Natural killer cell (primary cell): ENCODE measurements at regions not wholly inside any gene's neighbourhood (a gene's known extent, or its start where the extent isn't known, plus 50 kb on each side); places are given as distances from the start of the nearest gene placed in this dataset.

Experiments used
- ATAC-seq, 3 donors: fragments of 150-1000 bp in 2 of 3; fragments of 200-7000 bp in 1 of 3; cut with Tn5 transposase; 1 replicate in 1 of 3; 2 replicates in 2 of 3; pipeline ENCODE4 v1.10.0; 2021; ENCODE audit warnings: mild to moderate bottlenecking in 2 of 3, moderate library complexity in 2 of 3
- DNase-seq, 2 donors: peaks; one replicate each; pipeline versions ENCODE4 v3.0.0 to v3.0.0-alpha.2; 2013 to 2021; ENCODE audit warnings: mixed read lengths in 1 of 2
- H3K27ac ChIP-seq: one replicate; pipeline ENCODE4 v1.5.1; 2013; ENCODE audit warnings: mild to moderate bottlenecking, low read length
- H3K27me3 ChIP-seq: one replicate; pipeline ENCODE4 v1.6.1; 2013; ENCODE audit warnings: low read length; ENCODE audit not compliant: control insufficient read depth, insufficient read depth
- H3K36me3 ChIP-seq: one replicate; pipeline ENCODE4 v1.6.1; 2013; ENCODE audit warnings: low read length; ENCODE audit not compliant: control insufficient read depth, insufficient read depth
- H3K4me1 ChIP-seq: one replicate; pipeline ENCODE4 v1.6.1; 2013; ENCODE audit warnings: low read length; ENCODE audit not compliant: control insufficient read depth, insufficient read depth
- H3K4me3 ChIP-seq: one replicate; pipeline ENCODE4 v1.5.1; 2013; ENCODE audit warnings: low read length
- H3K9me3 ChIP-seq: one replicate; pipeline ENCODE4 v1.6.1; 2013; ENCODE audit warnings: low read length; ENCODE audit not compliant: control insufficient read depth, insufficient read depth
- H3K27ac Mint-ChIP-seq, 2 donors: one replicate each; pipeline ENCODE4 v1.8.0; 2022; ENCODE audit warnings: mild to moderate bottlenecking in 2 of 2, mixed read lengths in 2 of 2, moderate library complexity in 1 of 2
- H3K27me3 Mint-ChIP-seq, 2 donors: one replicate each; pipeline ENCODE4 v1.8.0; 2022; ENCODE audit warnings: low read depth in 2 of 2, mixed read lengths in 2 of 2
- H3K36me3 Mint-ChIP-seq: one replicate; pipeline ENCODE4 v1.8.0; 2022; ENCODE audit warnings: mixed read lengths
- H3K4me1 Mint-ChIP-seq, 2 donors: one replicate each; pipeline ENCODE4 v1.8.0; 2022; ENCODE audit warnings: mixed read lengths in 2 of 2
- H3K4me3 Mint-ChIP-seq: one replicate; pipeline ENCODE4 v1.8.0; 2022; ENCODE audit warnings: mild to moderate bottlenecking, moderate library complexity, mixed read lengths
- H3K9me3 Mint-ChIP-seq, 2 donors: one replicate each; pipeline ENCODE4 v1.8.0; 2022; ENCODE audit warnings: mixed read lengths in 2 of 2
- CTCF ChIP-seq: fragments of 200-600 bp; IDR thresholded peaks from one replicate; pipeline ENCODE4 v1.8.0; 2022; ENCODE audit warnings: antibody characterized with exemption
- WGBS: methylation state at CpG from one replicate; pipeline ENCODE4 v1.1.7; 2013; ENCODE audit warnings: missing lambda C conversion rate; ENCODE audit not compliant: insufficient coverage; 5-methylcytosine and 5-hydroxymethylcytosine counted together
- intact Hi-C: fragments of 100-400 bp; cut with micrococcal nuclease; formaldehyde crosslinking; loops from one replicate; pipeline ENCODE4 v1.14.2; 2022

- no peaks in the 10 kb centered on the region for H3K36me3 Mint-ChIP-seq
- H3K27ac ChIP-seq = no peak overlapping the region
- peaks cover 0 to 3% of the 10 kb centered on the region in 2 donors for H3K27me3 Mint-ChIP-seq
- no peak overlapping the region for H3K27ac Mint-ChIP-seq
- no peak for ATAC-seq
- H3K4me1 ChIP-seq = no peaks in the 10 kb centered on the region
- TF ChIP-seq CTCF = no peak
- no peaks in the 10 kb centered on the region for H3K4me1 Mint-ChIP-seq
- H3K4me3 Mint-ChIP-seq = no peak overlapping the region
- no peaks in the 10 kb centered on the region for H3K36me3 ChIP-seq
- no peaks in the 10 kb centered on the region for H3K27me3 ChIP-seq
- WGBS = 92% methylated on average over 5 of the region's 5 CpGs
- intact Hi-C loops = no loop called here
- H3K9me3 ChIP-seq = no peaks in the 10 kb centered on the region
- no peak overlapping the region for H3K4me3 ChIP-seq
- no peak for DNase-seq
- no peaks in the 10 kb centered on the region for H3K9me3 Mint-ChIP-seq
These were observed 104.8 kb upstream of the KIT start for GRCh38 chr4:54553001-54553400.

- Histone ChIP-seq H3K27me3 (no peaks in the 10 kb centered on the region), H3K4me3 (no peak overlapping the region), H3K36me3 (no peaks in the 10 kb centered on the region), H3K4me1 (no peaks in the 10 kb centered on the region), H3K27ac (no peak overlapping the region), H3K9me3 (no peaks in the 10 kb centered on the region)
- TF ChIP-seq CTCF = no peak
- Mint-ChIP-seq H3K27ac (no peak overlapping the region), H3K27me3 (peaks cover 2 to 3% of the 10 kb centered on the region in 2 donors), H3K36me3 (no peaks in the 10 kb centered on the region), H3K4me1 (no peaks in the 10 kb centered on the region), H3K9me3 (no peaks in the 10 kb centered on the region), H3K4me3 (no peak overlapping the region)
- no peak for DNase-seq
- 83% methylated on average over 9 of the region's 9 CpGs for WGBS
- intact Hi-C loops = no loop called here
- ATAC-seq = no peak
These were observed 103.3 kb upstream of the KIT start for GRCh38 chr4:54554339-54554990.

GRCh38 chr4:54556051-54556450 lies 101.7 kb upstream of the KIT start:
- no peaks in the 10 kb centered on the region for H3K4me1 ChIP-seq
- no peak overlapping the region for H3K27ac ChIP-seq
- peaks cover 11 to 16% of the 10 kb centered on the region in 2 donors for H3K27me3 Mint-ChIP-seq
- H3K4me3 ChIP-seq = no peak overlapping the region
- no peak for TF ChIP-seq CTCF
- H3K9me3 Mint-ChIP-seq = no peaks in the 10 kb centered on the region
- no peaks in the 10 kb centered on the region for H3K36me3 ChIP-seq
- no peaks in the 10 kb centered on the region for H3K36me3 Mint-ChIP-seq
- H3K9me3 ChIP-seq = no peaks in the 10 kb centered on the region
- H3K4me3 Mint-ChIP-seq = no peak overlapping the region
- ATAC-seq (no peak), DNase-seq (no peak)
- H3K27ac Mint-ChIP-seq = no peak overlapping the region
- H3K27me3 ChIP-seq = no peaks in the 10 kb centered on the region
- WGBS = 71% methylated on average over 1 of the region's 1 CpG
- no peaks in the 10 kb centered on the region for H3K4me1 Mint-ChIP-seq
- intact Hi-C loops = no loop called here

- 90% methylated on average over 3 of the region's 3 CpGs for WGBS
- no peak for TF ChIP-seq CTCF
- no peak overlapping the region for H3K4me3 ChIP-seq
- H3K27me3 Mint-ChIP-seq = peaks cover 11 to 17% of the 10 kb centered on the region in 2 donors
- no peak overlapping the region for H3K27ac Mint-ChIP-seq
- no peaks in the 10 kb centered on the region for H3K4me1 ChIP-seq
- no peaks in the 10 kb centered on the region for H3K9me3 Mint-ChIP-seq
- DNase-seq = no peak
- H3K4me3 Mint-ChIP-seq = no peak overlapping the region
- H3K4me1 Mint-ChIP-seq = no peaks in the 10 kb centered on the region
- H3K27ac ChIP-seq = no peak overlapping the region
- intact Hi-C loops = no loop called here
- H3K36me3 Mint-ChIP-seq = no peaks in the 10 kb centered on the region
- H3K36me3 ChIP-seq = no peaks in the 10 kb centered on the region
- H3K27me3 ChIP-seq = no peaks in the 10 kb centered on the region
- no peaks in the 10 kb centered on the region for H3K9me3 ChIP-seq
- no peak for ATAC-seq
These were observed 101.2 kb upstream of the KIT start for GRCh38 chr4:54556587-54556986.
